ENCODE measurements at regions not wholly inside any gene's neighbourhood (a gene's known extent, or its start where the extent isn't known, plus 50 kb on each side); places are given as distances from the start of the nearest gene placed in this dataset.

- TF ChIP-seq, protein P1, sequence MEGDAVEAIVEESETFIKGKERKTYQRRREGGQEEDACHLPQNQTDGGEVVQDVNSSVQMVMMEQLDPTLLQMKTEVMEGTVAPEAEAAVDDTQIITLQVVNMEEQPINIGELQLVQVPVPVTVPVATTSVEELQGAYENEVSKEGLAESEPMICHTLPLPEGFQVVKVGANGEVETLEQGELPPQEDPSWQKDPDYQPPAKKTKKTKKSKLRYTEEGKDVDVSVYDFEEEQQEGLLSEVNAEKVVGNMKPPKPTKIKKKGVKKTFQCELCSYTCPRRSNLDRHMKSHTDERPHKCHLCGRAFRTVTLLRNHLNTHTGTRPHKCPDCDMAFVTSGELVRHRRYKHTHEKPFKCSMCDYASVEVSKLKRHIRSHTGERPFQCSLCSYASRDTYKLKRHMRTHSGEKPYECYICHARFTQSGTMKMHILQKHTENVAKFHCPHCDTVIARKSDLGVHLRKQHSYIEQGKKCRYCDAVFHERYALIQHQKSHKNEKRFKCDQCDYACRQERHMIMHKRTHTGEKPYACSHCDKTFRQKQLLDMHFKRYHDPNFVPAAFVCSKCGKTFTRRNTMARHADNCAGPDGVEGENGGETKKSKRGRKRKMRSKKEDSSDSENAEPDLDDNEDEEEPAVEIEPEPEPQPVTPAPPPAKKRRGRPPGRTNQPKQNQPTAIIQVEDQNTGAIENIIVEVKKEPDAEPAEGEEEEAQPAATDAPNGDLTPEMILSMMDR (IDR thresholded peaks at IDR 0.05; ENCODE audit: insufficient read depth, low read length) = no peak
- TF ChIP-seq, protein P2, sequence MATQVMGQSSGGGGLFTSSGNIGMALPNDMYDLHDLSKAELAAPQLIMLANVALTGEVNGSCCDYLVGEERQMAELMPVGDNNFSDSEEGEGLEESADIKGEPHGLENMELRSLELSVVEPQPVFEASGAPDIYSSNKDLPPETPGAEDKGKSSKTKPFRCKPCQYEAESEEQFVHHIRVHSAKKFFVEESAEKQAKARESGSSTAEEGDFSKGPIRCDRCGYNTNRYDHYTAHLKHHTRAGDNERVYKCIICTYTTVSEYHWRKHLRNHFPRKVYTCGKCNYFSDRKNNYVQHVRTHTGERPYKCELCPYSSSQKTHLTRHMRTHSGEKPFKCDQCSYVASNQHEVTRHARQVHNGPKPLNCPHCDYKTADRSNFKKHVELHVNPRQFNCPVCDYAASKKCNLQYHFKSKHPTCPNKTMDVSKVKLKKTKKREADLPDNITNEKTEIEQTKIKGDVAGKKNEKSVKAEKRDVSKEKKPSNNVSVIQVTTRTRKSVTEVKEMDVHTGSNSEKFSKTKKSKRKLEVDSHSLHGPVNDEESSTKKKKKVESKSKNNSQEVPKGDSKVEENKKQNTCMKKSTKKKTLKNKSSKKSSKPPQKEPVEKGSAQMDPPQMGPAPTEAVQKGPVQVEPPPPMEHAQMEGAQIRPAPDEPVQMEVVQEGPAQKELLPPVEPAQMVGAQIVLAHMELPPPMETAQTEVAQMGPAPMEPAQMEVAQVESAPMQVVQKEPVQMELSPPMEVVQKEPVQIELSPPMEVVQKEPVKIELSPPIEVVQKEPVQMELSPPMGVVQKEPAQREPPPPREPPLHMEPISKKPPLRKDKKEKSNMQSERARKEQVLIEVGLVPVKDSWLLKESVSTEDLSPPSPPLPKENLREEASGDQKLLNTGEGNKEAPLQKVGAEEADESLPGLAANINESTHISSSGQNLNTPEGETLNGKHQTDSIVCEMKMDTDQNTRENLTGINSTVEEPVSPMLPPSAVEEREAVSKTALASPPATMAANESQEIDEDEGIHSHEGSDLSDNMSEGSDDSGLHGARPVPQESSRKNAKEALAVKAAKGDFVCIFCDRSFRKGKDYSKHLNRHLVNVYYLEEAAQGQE (IDR thresholded peaks at IDR 0.05; ENCODE audit: insufficient replicate concordance, low read depth) = no peak
- TF ChIP-seq POLR2AphosphoS5 (IDR thresholded peaks at IDR 0.05; ENCODE audit: low read depth) (no peak), GABPA (IDR thresholded peaks at IDR 0.05; ENCODE audit: low read depth) (no peak)
These were observed 51.3 kb upstream of the PRDM11 start for GRCh38 chr11:45094958-45095690.

Measured in HL-60 (cell line).